ENCODE measurements at regions not wholly inside any gene's neighbourhood (a gene's known extent, or its start where the extent isn't known, plus 50 kb on each side); places are given as distances from the start of the nearest gene placed in this dataset.

DNA sequence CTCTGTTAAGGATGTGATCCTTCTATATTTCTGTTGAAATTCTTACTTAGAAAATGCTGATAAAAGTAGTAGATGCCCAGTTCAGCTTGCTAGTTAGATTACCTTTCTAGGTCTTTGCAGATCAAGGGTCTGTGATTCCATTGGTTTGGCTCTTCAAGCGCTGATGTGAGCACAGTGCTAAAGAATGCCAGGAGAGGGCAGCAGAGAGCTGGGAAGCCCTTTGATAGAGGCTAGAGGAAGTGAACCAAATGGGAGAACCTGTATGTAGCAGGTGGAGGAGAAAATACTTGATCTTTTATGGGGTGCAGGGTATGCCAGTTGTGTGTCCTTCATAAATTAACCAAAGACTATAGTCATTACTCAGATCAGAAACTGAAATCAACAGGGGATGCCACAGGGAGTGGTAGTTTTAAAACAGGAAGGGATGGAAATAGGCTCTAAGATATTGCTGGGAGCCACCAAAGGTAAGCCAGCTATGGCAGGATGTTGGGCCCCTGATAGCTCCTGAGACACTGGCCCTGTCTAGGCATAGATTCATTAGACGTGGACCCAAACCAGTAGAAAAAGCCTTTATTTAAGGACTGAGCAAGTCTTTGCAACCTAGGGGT is 677.4 kb downstream of the SQOR start (continued):
- TF ChIP-seq NFYA (IDR thresholded peaks at IDR 0.05; ENCODE audit: borderline replicate concordance, low read depth, low read length) (no peak), EED (IDR thresholded peaks at IDR 0.05; ENCODE audit: low read depth) (no peak), MAX (IDR thresholded peaks at IDR 0.05; ENCODE audit: low read depth, low read length) (no peak), RUNX3 (IDR thresholded peaks at IDR 0.05; ENCODE audit: low read length) (no peak), RELA (IDR thresholded peaks at IDR 0.05; ENCODE audit: borderline replicate concordance, partially characterized antibody) (no peak), SMC3 (IDR thresholded peaks at IDR 0.05; ENCODE audit: borderline replicate concordance, low read length) (peak; percentile 68), YY1 (IDR thresholded peaks at IDR 0.05; ENCODE audit: low read depth, low read length) (0 out of 2 replicates have a peak, but pooled peaks have one; percentile 41), ZNF207 (IDR thresholded peaks at IDR 0.05; ENCODE audit: borderline replicate concordance) (no peak), PKNOX1 (IDR thresholded peaks at IDR 0.05) (no peak), SUPT20H (IDR thresholded peaks at IDR 0.05; ENCODE audit: borderline replicate concordance, control insufficient read depth, low read depth, low read length) (no peak), IKZF2 (IDR thresholded peaks at IDR 0.05) (no peak), STAT3 (IDR thresholded peaks at IDR 0.05; ENCODE audit: low read depth, low read length) (no peak), EZH2 (IDR thresholded peaks at IDR 0.05; ENCODE audit: borderline replicate concordance, control insufficient read depth, low read depth, low read length) (no peak), RAD21 (IDR thresholded peaks at IDR 0.05; ENCODE audit: insufficient read depth, low read depth, low read length) (peak; percentile 96), E2F4 (IDR thresholded peaks at IDR 0.05; ENCODE audit: low read depth, low read length) (no peak), BMI1 (IDR thresholded peaks at IDR 0.05; ENCODE audit: borderline replicate concordance) (no peak), BACH1 (IDR thresholded peaks at IDR 0.05; ENCODE audit: borderline replicate concordance) (no peak), ZNF274 (IDR thresholded peaks at IDR 0.05; ENCODE audit: insufficient read depth, insufficient read length) (no peak)
- TF ChIP-seq, protein P1, sequence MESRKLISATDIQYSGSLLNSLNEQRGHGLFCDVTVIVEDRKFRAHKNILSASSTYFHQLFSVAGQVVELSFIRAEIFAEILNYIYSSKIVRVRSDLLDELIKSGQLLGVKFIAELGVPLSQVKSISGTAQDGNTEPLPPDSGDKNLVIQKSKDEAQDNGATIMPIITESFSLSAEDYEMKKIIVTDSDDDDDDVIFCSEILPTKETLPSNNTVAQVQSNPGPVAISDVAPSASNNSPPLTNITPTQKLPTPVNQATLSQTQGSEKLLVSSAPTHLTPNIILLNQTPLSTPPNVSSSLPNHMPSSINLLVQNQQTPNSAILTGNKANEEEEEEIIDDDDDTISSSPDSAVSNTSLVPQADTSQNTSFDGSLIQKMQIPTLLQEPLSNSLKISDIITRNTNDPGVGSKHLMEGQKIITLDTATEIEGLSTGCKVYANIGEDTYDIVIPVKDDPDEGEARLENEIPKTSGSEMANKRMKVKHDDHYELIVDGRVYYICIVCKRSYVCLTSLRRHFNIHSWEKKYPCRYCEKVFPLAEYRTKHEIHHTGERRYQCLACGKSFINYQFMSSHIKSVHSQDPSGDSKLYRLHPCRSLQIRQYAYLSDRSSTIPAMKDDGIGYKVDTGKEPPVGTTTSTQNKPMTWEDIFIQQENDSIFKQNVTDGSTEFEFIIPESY (IDR thresholded peaks at IDR 0.05): no peak
- TF ChIP-seq, protein P2, sequence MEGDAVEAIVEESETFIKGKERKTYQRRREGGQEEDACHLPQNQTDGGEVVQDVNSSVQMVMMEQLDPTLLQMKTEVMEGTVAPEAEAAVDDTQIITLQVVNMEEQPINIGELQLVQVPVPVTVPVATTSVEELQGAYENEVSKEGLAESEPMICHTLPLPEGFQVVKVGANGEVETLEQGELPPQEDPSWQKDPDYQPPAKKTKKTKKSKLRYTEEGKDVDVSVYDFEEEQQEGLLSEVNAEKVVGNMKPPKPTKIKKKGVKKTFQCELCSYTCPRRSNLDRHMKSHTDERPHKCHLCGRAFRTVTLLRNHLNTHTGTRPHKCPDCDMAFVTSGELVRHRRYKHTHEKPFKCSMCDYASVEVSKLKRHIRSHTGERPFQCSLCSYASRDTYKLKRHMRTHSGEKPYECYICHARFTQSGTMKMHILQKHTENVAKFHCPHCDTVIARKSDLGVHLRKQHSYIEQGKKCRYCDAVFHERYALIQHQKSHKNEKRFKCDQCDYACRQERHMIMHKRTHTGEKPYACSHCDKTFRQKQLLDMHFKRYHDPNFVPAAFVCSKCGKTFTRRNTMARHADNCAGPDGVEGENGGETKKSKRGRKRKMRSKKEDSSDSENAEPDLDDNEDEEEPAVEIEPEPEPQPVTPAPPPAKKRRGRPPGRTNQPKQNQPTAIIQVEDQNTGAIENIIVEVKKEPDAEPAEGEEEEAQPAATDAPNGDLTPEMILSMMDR (IDR thresholded peaks at IDR 0.05 in 2 of 3, conservative IDR thresholded peaks at IDR 0.05 in 1 of 3; ENCODE audit: control insufficient read depth in 2 of 3, extremely low read depth in 1 of 3, insufficient read depth in 1 of 3, low read depth in 3 of 3, low read length in 3 of 3): peak; percentile 63 to 80 (median 67)
- TF ChIP-seq, protein P3, sequence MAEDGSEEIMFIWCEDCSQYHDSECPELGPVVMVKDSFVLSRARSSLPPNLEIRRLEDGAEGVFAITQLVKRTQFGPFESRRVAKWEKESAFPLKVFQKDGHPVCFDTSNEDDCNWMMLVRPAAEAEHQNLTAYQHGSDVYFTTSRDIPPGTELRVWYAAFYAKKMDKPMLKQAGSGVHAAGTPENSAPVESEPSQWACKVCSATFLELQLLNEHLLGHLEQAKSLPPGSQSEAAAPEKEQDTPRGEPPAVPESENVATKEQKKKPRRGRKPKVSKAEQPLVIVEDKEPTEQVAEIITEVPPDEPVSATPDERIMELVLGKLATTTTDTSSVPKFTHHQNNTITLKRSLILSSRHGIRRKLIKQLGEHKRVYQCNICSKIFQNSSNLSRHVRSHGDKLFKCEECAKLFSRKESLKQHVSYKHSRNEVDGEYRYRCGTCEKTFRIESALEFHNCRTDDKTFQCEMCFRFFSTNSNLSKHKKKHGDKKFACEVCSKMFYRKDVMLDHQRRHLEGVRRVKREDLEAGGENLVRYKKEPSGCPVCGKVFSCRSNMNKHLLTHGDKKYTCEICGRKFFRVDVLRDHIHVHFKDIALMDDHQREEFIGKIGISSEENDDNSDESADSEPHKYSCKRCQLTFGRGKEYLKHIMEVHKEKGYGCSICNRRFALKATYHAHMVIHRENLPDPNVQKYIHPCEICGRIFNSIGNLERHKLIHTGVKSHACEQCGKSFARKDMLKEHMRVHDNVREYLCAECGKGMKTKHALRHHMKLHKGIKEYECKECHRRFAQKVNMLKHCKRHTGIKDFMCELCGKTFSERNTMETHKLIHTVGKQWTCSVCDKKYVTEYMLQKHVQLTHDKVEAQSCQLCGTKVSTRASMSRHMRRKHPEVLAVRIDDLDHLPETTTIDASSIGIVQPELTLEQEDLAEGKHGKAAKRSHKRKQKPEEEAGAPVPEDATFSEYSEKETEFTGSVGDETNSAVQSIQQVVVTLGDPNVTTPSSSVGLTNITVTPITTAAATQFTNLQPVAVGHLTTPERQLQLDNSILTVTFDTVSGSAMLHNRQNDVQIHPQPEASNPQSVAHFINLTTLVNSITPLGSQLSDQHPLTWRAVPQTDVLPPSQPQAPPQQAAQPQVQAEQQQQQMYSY (CRISPR knock-in tag; IDR thresholded peaks at IDR 0.05): no peak

Data from GM12878 (cell line).